IMR-90 (cell line): ENCODE measurements at regions not wholly inside any gene's neighbourhood (a gene's known extent, or its start where the extent isn't known, plus 50 kb on each side); places are given as distances from the start of the nearest gene placed in this dataset.

Source experiments
- ATAC-seq: fragments of 200-7000 bp; cut with Tn5 transposase; 2 replicates; pipeline ENCODE4 v1.9.1; 2020; ENCODE audit warnings: low read depth, mild to moderate bottlenecking, moderate library complexity
- BruUV-seq: library from RNA; stranded (reverse); fragments of 400-500 nt; replicated peaks from 2 replicates; lab custom pipeline; 2021; lab: Mats Ljungman, UMichigan
- CTCF ChIA-PET: fragments of 300-600 bp; formaldehyde crosslinking; extraction: SDS; loops from one replicate; lab custom pipeline; 2021; ENCODE audit warnings: antibody characterized with exemption; lab: Yijun Ruan, JAX
- POLR2A ChIA-PET: fragments of 300-600 bp; sonication (Branson Sonifier 250); formaldehyde crosslinking; loops from one replicate; lab custom pipeline; 2022; ENCODE audit warnings: antibody characterized with exemption; ENCODE audit not compliant: unreplicated experiment; lab: Charles Lee
- DNase-seq: peaks from one replicate; pipeline ENCODE4 v3.0.0; 2013
- H2AFZ ChIP-seq: replicated peaks from 2 replicates; pipeline ENCODE3; 2013; ENCODE audit warnings: low read length, mild to moderate bottlenecking; ENCODE audit not compliant: poor library complexity
- H2AK5ac ChIP-seq: 2 replicates; pipeline ENCODE4 v1.6.1; 2013; ENCODE audit warnings: low read depth, low read length, inconsistent platforms
- H2AK9ac ChIP-seq: replicated peaks from 2 replicates; pipeline ENCODE3; 2013; ENCODE audit warnings: mild to moderate bottlenecking, low read depth, low read length, moderate library complexity; ENCODE audit not compliant: poor library complexity
- H2BK120ac ChIP-seq: 2 replicates; pipeline ENCODE4 v1.6.1; 2013; ENCODE audit warnings: low read depth, low read length, inconsistent platforms
- H2BK15ac ChIP-seq: 3 replicates; pipeline ENCODE4 v1.6.1; 2013; ENCODE audit warnings: low read depth, low read length, inconsistent platforms
- H2BK20ac ChIP-seq: 2 replicates; pipeline ENCODE4 v1.6.1; 2013; ENCODE audit warnings: low read depth, mild to moderate bottlenecking, inconsistent platforms, low read length, moderate library complexity
- H2BK5ac ChIP-seq: 2 replicates; pipeline ENCODE4 v1.6.1; 2013; ENCODE audit warnings: mild to moderate bottlenecking, low read depth, low read length, inconsistent platforms; ENCODE audit not compliant: poor library complexity, severe bottlenecking
- H3K14ac ChIP-seq: replicated peaks from 2 replicates; pipeline ENCODE4 v1.6.1; 2013; ENCODE audit warnings: low read depth, low read length, inconsistent platforms
- H3K18ac ChIP-seq: 2 replicates; pipeline ENCODE4 v1.6.1; 2013; ENCODE audit warnings: low read depth, low read length, control low read depth
- H3K23ac ChIP-seq: 2 replicates; pipeline ENCODE4 v1.6.1; 2013; ENCODE audit warnings: low read depth, low read length, inconsistent platforms
- H3K27ac ChIP-seq: 2 replicates; pipeline ENCODE4 v1.5.1; 2013; ENCODE audit warnings: mild to moderate bottlenecking, control low read depth, low read length; ENCODE audit not compliant: insufficient read depth
- H3K27me3 ChIP-seq: 2 replicates; pipeline ENCODE4 v1.6.1; 2013; ENCODE audit warnings: low read length; ENCODE audit not compliant: control insufficient read depth, insufficient read depth
- H3K36me3 ChIP-seq: 2 replicates; pipeline ENCODE4 v1.6.1; 2013; ENCODE audit warnings: low read length, mixed read lengths; ENCODE audit not compliant: control insufficient read depth, insufficient read depth
- H3K4ac ChIP-seq: 2 replicates; pipeline ENCODE4 v1.6.1; 2013; ENCODE audit warnings: low read depth, low read length, inconsistent platforms
- H3K4me1 ChIP-seq: 2 replicates; pipeline ENCODE4 v1.6.1; 2013; ENCODE audit warnings: low read length, mixed read lengths; ENCODE audit not compliant: control insufficient read depth, insufficient read depth
- H3K4me2 ChIP-seq: 2 replicates; pipeline ENCODE4 v1.6.1; 2013; ENCODE audit warnings: low read depth, mild to moderate bottlenecking, control low read depth, low read length, moderate library complexity
- H3K4me3 ChIP-seq: 2 replicates; pipeline ENCODE4 v1.5.1; 2013; ENCODE audit warnings: low read depth, mild to moderate bottlenecking, control low read depth, low read length, moderate library complexity; ENCODE audit not compliant: insufficient read depth
- H3K56ac ChIP-seq: 2 replicates; pipeline ENCODE4 v1.6.1; 2013; ENCODE audit warnings: low read length, inconsistent platforms; ENCODE audit not compliant: insufficient read depth; ENCODE audit errors: extremely low read depth
- H3K79me1 ChIP-seq, 2 experiments: 2 replicates each; pipeline ENCODE4 v1.6.1; 2013; ENCODE audit warnings: low read length in 2 of 2, inconsistent platforms in 1 of 2, low read depth in 1 of 2
- H3K9ac ChIP-seq: 2 replicates; pipeline ENCODE4 v1.6.1; 2013; ENCODE audit warnings: low read depth, low read length, control low read depth
- H3K9me1 ChIP-seq: 2 replicates; pipeline ENCODE4 v1.6.1; 2013; ENCODE audit warnings: low read length, inconsistent platforms; ENCODE audit not compliant: insufficient read depth
- H3K9me3 ChIP-seq: 2 replicates; pipeline ENCODE4 v1.6.1; 2013; ENCODE audit warnings: low read length; ENCODE audit not compliant: control insufficient read depth, insufficient read depth
- H4K20me1 ChIP-seq: 2 replicates; pipeline ENCODE4 v1.6.1; 2013; ENCODE audit warnings: low read length, inconsistent platforms; ENCODE audit not compliant: insufficient read depth
- H4K5ac ChIP-seq: 2 replicates; pipeline ENCODE4 v1.6.1; 2013; ENCODE audit warnings: mild to moderate bottlenecking, low read depth, low read length, control low read depth
- H4K8ac ChIP-seq, 2 experiments: 2 replicates each; pipeline ENCODE4 v1.6.1; 2013; ENCODE audit warnings: low read depth in 2 of 2, low read length in 2 of 2, control low read depth in 1 of 2, inconsistent platforms in 1 of 2
- H4K91ac ChIP-seq: 2 replicates; pipeline ENCODE4 v1.6.1; 2013; ENCODE audit warnings: low read depth, low read length, inconsistent platforms; ENCODE audit not compliant: insufficient read depth
- FOS ChIP-seq: fragments of 150-350 bp; IDR thresholded peaks from 2 replicates; pipeline ENCODE4 v1.6.1; 2016; ENCODE audit warnings: low read depth, low read length
- MAFK ChIP-seq: IDR thresholded peaks from 2 replicates; pipeline ENCODE4 v1.6.1; 2012; ENCODE audit warnings: low read depth, low read length, improper control_type of control experiment
- RCOR1 ChIP-seq: IDR thresholded peaks from 2 replicates; pipeline ENCODE4 v1.6.1; 2012; ENCODE audit warnings: mild to moderate bottlenecking, low read length, improper control_type of control experiment; ENCODE audit not compliant: insufficient replicate concordance
- WGBS, 2 experiments: methylation state at CpG; one replicate each; pipeline versions ENCODE4 v1.1.5 to v1.1.7; 2013; ENCODE audit warnings: missing lambda C conversion rate in 2 of 2; ENCODE audit not compliant: insufficient read length in 1 of 2; ENCODE audit errors: extremely low coverage in 2 of 2; 5-methylcytosine and 5-hydroxymethylcytosine counted together
- dilution Hi-C: fragments of 300-500 bp; cut with HindIII; formaldehyde crosslinking; loops from one replicate; pipeline ENCODE4 v1.14.3; 2018; ENCODE audit warnings: low sequenced_read_pairs; ENCODE audit not compliant: unreplicated experiment
- in situ Hi-C: fragments of 300-500 bp; cut with MboI; formaldehyde crosslinking; loops from 3 replicates; pipeline ENCODE4 v1.14.3; 2019; ENCODE audit warnings: low sequenced_read_pairs, inconsistent platforms, mixed read lengths
- intact Hi-C: fragments of 100-400 bp; cut with micrococcal nuclease; formaldehyde crosslinking; loops from 2 replicates; pipeline ENCODE4 v1.10.0; 2022
- TF ChIP-seq, protein P1 (sequence below): conservative IDR thresholded peaks from 2 replicates; pipeline ENCODE4 v1.5.1; 2012; ENCODE audit warnings: mild to moderate bottlenecking, low read depth, low read length, improper control_type of control experiment
- TF ChIP-seq, protein P2 (sequence below): fragments of 150-350 bp; IDR thresholded peaks from 2 replicates; pipeline ENCODE4 v1.6.1; 2016; ENCODE audit warnings: low read depth, mild to moderate bottlenecking, low read length, moderate library complexity, borderline replicate concordance

DNA sequence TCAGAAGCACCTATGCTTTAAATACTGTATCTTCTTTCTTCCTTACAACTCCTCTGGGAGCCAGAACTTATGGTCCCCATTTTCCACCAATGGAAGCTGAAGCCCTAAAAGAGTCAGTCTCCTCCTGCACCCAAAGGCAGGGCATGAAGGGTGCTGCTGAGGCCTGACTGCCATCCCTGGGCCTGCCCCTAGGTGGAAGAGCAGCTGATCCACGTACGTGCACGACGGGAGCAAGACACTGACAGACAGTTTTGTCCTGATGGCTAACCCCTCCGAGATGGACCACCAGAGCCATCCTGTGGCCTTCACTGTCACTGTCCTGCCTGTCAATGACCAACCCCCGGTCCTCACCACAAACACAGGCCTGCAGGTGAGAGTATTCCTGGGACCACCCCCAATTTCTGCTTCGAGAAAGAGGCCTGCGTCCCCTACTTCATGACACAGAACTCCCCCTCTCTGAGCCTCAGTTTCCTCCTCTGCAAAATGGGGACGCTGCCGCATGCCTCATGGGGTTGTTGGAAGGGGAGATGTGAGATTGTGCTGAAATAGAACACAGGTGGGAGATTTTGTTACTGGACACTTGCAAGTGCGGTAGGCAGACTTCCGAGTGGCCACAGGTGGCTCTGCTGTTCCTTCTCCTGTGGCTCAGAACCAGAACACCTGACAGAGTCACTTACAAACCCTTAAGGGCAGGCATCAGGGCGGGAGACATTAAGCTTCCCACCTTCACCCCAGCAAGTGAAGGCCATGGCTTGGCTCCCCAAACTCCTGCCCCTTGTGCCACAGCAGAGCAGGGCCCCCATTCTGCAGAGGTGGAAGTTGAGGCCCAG is 175.4 kb downstream of the TBC1D2B start:
- Histone ChIP-seq H3K4me3 (no peak overlapping the region), H2BK120ac (no peak overlapping the region), H3K9ac (no peak overlapping the region), H2BK5ac (no peak overlapping the region), H3K36me3 (no peaks in the 10 kb centered on the region), H3K56ac (no peak overlapping the region), H4K8ac (no peak overlapping the region), H3K79me1 (no peaks in the 10 kb centered on the region), H3K9me1 (no peaks in the 10 kb centered on the region), H2AK5ac (no peak overlapping the region), H4K20me1 (no peaks in the 10 kb centered on the region), H2AFZ (peak overlapping the region; percentile 29), H3K27ac (no peak overlapping the region), H3K4me2 (no peak overlapping the region), H2BK20ac (no peak overlapping the region), H3K23ac (no peak overlapping the region), H4K91ac (no peak overlapping the region), H3K9me3 (no peaks in the 10 kb centered on the region), H3K4ac (no peak overlapping the region), H3K18ac (no peak overlapping the region), H3K27me3 (peaks cover 12% of the 10 kb centered on the region; the same call in 1 of the 2 replicates), H2BK15ac (no peak overlapping the region), H2AK9ac (no peak overlapping the region), H3K14ac (no peak overlapping the region), H4K5ac (no peak overlapping the region), H3K4me1 (no peaks in the 10 kb centered on the region)
- intact Hi-C loops (loop anchor here (5.0 kb wide), 1 partner anchor 340 kb away; no protein-coding TSS in a partner anchor), dilution Hi-C loops (no loop called here), in situ Hi-C loops (no loop called here)
- ChIA-PET POLR2A (no interaction called here), CTCF (interaction anchor here (0.6 kb wide), 1 partner anchor 337 kb away, joined by 3 read pairs; no protein-coding TSS in a partner anchor)
- no TSS peak for BruUV-seq
- WGBS, 2 experiments = 65% methylated on average over 8 of the region's 13 CpGs; no CpG with 5 or more reads in 1 of the 2 experiments
- TF ChIP-seq, protein P1, sequence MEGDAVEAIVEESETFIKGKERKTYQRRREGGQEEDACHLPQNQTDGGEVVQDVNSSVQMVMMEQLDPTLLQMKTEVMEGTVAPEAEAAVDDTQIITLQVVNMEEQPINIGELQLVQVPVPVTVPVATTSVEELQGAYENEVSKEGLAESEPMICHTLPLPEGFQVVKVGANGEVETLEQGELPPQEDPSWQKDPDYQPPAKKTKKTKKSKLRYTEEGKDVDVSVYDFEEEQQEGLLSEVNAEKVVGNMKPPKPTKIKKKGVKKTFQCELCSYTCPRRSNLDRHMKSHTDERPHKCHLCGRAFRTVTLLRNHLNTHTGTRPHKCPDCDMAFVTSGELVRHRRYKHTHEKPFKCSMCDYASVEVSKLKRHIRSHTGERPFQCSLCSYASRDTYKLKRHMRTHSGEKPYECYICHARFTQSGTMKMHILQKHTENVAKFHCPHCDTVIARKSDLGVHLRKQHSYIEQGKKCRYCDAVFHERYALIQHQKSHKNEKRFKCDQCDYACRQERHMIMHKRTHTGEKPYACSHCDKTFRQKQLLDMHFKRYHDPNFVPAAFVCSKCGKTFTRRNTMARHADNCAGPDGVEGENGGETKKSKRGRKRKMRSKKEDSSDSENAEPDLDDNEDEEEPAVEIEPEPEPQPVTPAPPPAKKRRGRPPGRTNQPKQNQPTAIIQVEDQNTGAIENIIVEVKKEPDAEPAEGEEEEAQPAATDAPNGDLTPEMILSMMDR = 0 out of 2 replicates have a peak, but pooled peaks have one; percentile 11
- TF ChIP-seq, protein P2, sequence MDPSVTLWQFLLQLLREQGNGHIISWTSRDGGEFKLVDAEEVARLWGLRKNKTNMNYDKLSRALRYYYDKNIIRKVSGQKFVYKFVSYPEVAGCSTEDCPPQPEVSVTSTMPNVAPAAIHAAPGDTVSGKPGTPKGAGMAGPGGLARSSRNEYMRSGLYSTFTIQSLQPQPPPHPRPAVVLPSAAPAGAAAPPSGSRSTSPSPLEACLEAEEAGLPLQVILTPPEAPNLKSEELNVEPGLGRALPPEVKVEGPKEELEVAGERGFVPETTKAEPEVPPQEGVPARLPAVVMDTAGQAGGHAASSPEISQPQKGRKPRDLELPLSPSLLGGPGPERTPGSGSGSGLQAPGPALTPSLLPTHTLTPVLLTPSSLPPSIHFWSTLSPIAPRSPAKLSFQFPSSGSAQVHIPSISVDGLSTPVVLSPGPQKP = no peak
- TF ChIP-seq FOS (no peak), MAFK (no peak), RCOR1 (no peak)
- ATAC-seq = no peak
- DNase-seq = no peak
